HepG2 (cell line): ENCODE measurements at regions not wholly inside any gene's neighbourhood (a gene's known extent, or its start where the extent isn't known, plus 50 kb on each side); places are given as distances from the start of the nearest gene placed in this dataset.

Experiments used
- GATA4 ChIP-seq: sonication (generic); IDR thresholded peaks from 2 replicates; pipeline ENCODE4 v1.6.1; 2016; ENCODE audit warnings: antibody characterized with exemption, low read depth, borderline replicate concordance
- NONO ChIP-seq, 2 experiments: fragments of 450-650 bp in 1 of 2; sonication (generic) in 1 of 2; formaldehyde crosslinking in 1 of 2; IDR thresholded peaks in 1 of 2; conservative IDR thresholded peaks in 1 of 2; 2 replicates each; pipeline versions ENCODE4 v1.6.1 to v1.8.0; 2017 to 2022; ENCODE audit warnings: mild to moderate bottlenecking in 1 of 2, missing genetic modification reagents in 1 of 2, moderate library complexity in 1 of 2
- TBX2 ChIP-seq: sonication (generic); formaldehyde crosslinking; IDR thresholded peaks from 2 replicates; pipeline ENCODE4 v1.5.0; 2020; ENCODE audit warnings: missing genetic modification reagents, mild to moderate bottlenecking, borderline replicate concordance
- TEAD3 ChIP-seq: optimal IDR thresholded peaks from 2 replicates; pipeline ENCODE3; 2016; ENCODE audit warnings: borderline replicate concordance
- ZKSCAN1 ChIP-seq: fragments of 150-350 bp; IDR thresholded peaks from 2 replicates; pipeline ENCODE4 v1.6.1; 2014; ENCODE audit warnings: low read length
- ZNF121 ChIP-seq: sonication (generic); formaldehyde crosslinking; IDR thresholded peaks from 2 replicates; pipeline ENCODE4 v1.5.0; 2020; ENCODE audit warnings: mild to moderate bottlenecking, missing genetic modification reagents
- ZNF136 ChIP-seq: sonication (generic); formaldehyde crosslinking; IDR thresholded peaks from 2 replicates; pipeline ENCODE4 v1.8.1; 2022; ENCODE audit warnings: low read depth, mild to moderate bottlenecking, moderate library complexity, missing genetic modification reagents
- ZNF138 ChIP-seq: sonication (generic); formaldehyde crosslinking; IDR thresholded peaks from 2 replicates; pipeline ENCODE4 v1.5.0; 2020; ENCODE audit warnings: mild to moderate bottlenecking, low read depth, missing genetic modification reagents
- ZNF850 ChIP-seq: sonication (generic); formaldehyde crosslinking; conservative IDR thresholded peaks from 2 replicates; pipeline ENCODE4 v1.9.0; 2021; ENCODE audit warnings: mild to moderate bottlenecking, missing genetic modification reagents
- TF ChIP-seq, protein P1 (sequence below): sonication (generic); formaldehyde crosslinking; IDR thresholded peaks from 2 replicates; pipeline ENCODE4 v1.4.0; 2020; ENCODE audit warnings: mild to moderate bottlenecking, low read depth, missing genetic modification reagents
- TF ChIP-seq, protein P2 (sequence below): sonication (generic); formaldehyde crosslinking; IDR thresholded peaks from 2 replicates; pipeline ENCODE4 v1.4.0; 2020; ENCODE audit warnings: missing genetic modification reagents
- TF ChIP-seq, protein P3 (sequence below): IDR thresholded peaks from 2 replicates; pipeline ENCODE4 v1.6.1; 2012; ENCODE audit warnings: low read depth, low read length, improper control_type of control experiment
- TF ChIP-seq, protein P4 (sequence below): sonication (generic); formaldehyde crosslinking; IDR thresholded peaks from 2 replicates; pipeline ENCODE4 v1.5.0; 2020; ENCODE audit warnings: mild to moderate bottlenecking, missing genetic modification reagents
- TF ChIP-seq, protein P5 (sequence below): sonication (generic); formaldehyde crosslinking; IDR thresholded peaks from 2 replicates; pipeline ENCODE4 v1.4.0; 2020; ENCODE audit warnings: missing genetic modification reagents, mild to moderate bottlenecking, borderline replicate concordance
- TF ChIP-seq, protein P6 (sequence below): sonication (generic); formaldehyde crosslinking; IDR thresholded peaks from 2 replicates; pipeline ENCODE4 v1.5.1; 2020; ENCODE audit warnings: mild to moderate bottlenecking, missing genetic modification reagents, moderate library complexity

DNA sequence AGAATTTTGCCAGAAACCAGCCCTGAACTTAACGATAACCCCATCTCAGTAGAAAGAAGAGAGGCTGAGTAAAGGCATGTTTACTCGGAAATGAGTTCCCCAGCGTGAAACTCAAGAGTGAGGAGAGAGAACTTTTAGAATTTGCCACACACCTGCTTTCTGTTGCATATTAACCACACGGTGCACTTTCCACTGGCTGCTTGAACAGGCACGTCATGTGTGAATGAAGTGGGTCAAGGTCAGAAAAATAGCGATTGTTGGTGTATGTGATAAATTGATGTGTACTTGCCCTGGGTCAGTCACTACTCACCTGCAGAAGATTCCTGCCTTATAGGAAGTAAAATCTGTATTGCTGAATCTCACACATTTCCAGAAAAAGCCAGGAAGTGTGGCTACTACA lies 395.7 kb downstream of the TRIML1 start (continued):
- TF ChIP-seq, protein P1, sequence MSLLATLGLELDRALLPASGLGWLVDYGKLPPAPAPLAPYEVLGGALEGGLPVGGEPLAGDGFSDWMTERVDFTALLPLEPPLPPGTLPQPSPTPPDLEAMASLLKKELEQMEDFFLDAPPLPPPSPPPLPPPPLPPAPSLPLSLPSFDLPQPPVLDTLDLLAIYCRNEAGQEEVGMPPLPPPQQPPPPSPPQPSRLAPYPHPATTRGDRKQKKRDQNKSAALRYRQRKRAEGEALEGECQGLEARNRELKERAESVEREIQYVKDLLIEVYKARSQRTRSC (CRISPR knock-in tag), result no peak
- TF ChIP-seq, protein P2, sequence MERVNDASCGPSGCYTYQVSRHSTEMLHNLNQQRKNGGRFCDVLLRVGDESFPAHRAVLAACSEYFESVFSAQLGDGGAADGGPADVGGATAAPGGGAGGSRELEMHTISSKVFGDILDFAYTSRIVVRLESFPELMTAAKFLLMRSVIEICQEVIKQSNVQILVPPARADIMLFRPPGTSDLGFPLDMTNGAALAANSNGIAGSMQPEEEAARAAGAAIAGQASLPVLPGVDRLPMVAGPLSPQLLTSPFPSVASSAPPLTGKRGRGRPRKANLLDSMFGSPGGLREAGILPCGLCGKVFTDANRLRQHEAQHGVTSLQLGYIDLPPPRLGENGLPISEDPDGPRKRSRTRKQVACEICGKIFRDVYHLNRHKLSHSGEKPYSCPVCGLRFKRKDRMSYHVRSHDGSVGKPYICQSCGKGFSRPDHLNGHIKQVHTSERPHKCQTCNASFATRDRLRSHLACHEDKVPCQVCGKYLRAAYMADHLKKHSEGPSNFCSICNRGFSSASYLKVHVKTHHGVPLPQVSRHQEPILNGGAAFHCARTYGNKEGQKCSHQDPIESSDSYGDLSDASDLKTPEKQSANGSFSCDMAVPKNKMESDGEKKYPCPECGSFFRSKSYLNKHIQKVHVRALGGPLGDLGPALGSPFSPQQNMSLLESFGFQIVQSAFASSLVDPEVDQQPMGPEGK (CRISPR knock-in tag), result no peak
- TF ChIP-seq, protein P3, sequence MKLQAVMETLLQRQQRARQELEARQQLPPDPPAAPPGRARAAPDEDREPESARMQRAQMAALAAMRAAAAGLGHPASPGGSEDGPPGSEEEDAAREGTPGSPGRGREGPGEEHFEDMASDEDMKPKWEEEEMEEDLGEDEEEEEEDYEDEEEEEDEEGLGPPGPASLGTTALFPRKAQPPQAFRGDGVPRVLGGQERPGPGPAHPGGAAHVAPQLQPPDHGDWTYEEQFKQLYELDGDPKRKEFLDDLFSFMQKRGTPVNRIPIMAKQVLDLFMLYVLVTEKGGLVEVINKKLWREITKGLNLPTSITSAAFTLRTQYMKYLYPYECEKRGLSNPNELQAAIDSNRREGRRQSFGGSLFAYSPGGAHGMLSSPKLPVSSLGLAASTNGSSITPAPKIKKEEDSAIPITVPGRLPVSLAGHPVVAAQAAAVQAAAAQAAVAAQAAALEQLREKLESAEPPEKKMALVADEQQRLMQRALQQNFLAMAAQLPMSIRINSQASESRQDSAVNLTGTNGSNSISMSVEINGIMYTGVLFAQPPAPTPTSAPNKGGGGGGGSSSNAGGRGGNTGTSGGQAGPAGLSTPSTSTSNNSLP, result peak; percentile 60; the same call in 1 of the 2 replicates
- TF ChIP-seq TBX2 (CRISPR knock-in tag), result peak; percentile 73
- TF ChIP-seq ZNF138, result no peak
- TF ChIP-seq NONO (IDR thresholded peaks at IDR 0.05), result no peak
- TF ChIP-seq NONO (CRISPR knock-in tag; conservative IDR thresholded peaks at IDR 0.05), result no peak; the same call in 1 of the 2 replicates
- TF ChIP-seq, protein P4, sequence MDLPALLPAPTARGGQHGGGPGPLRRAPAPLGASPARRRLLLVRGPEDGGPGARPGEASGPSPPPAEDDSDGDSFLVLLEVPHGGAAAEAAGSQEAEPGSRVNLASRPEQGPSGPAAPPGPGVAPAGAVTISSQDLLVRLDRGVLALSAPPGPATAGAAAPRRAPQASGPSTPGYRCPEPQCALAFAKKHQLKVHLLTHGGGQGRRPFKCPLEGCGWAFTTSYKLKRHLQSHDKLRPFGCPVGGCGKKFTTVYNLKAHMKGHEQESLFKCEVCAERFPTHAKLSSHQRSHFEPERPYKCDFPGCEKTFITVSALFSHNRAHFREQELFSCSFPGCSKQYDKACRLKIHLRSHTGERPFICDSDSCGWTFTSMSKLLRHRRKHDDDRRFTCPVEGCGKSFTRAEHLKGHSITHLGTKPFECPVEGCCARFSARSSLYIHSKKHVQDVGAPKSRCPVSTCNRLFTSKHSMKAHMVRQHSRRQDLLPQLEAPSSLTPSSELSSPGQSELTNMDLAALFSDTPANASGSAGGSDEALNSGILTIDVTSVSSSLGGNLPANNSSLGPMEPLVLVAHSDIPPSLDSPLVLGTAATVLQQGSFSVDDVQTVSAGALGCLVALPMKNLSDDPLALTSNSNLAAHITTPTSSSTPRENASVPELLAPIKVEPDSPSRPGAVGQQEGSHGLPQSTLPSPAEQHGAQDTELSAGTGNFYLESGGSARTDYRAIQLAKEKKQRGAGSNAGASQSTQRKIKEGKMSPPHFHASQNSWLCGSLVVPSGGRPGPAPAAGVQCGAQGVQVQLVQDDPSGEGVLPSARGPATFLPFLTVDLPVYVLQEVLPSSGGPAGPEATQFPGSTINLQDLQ (CRISPR knock-in tag), result no peak
- TF ChIP-seq, protein P5, sequence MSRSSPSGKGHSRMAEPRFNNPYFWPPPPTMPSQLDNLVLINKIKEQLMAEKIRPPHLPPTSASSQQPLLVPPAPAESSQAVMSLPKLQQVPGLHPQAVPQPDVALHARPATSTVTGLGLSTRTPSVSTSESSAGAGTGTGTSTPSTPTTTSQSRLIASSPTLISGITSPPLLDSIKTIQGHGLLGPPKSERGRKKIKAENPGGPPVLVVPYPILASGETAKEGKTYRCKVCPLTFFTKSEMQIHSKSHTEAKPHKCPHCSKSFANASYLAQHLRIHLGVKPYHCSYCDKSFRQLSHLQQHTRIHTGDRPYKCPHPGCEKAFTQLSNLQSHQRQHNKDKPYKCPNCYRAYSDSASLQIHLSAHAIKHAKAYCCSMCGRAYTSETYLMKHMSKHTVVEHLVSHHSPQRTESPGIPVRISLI (CRISPR knock-in tag), result no peak
- TF ChIP-seq ZNF850, result no peak
- TF ChIP-seq ZKSCAN1, result no peak
- TF ChIP-seq ZNF121 (CRISPR knock-in tag), result no peak
- TF ChIP-seq ZNF136, result no peak
- TF ChIP-seq, protein P6, sequence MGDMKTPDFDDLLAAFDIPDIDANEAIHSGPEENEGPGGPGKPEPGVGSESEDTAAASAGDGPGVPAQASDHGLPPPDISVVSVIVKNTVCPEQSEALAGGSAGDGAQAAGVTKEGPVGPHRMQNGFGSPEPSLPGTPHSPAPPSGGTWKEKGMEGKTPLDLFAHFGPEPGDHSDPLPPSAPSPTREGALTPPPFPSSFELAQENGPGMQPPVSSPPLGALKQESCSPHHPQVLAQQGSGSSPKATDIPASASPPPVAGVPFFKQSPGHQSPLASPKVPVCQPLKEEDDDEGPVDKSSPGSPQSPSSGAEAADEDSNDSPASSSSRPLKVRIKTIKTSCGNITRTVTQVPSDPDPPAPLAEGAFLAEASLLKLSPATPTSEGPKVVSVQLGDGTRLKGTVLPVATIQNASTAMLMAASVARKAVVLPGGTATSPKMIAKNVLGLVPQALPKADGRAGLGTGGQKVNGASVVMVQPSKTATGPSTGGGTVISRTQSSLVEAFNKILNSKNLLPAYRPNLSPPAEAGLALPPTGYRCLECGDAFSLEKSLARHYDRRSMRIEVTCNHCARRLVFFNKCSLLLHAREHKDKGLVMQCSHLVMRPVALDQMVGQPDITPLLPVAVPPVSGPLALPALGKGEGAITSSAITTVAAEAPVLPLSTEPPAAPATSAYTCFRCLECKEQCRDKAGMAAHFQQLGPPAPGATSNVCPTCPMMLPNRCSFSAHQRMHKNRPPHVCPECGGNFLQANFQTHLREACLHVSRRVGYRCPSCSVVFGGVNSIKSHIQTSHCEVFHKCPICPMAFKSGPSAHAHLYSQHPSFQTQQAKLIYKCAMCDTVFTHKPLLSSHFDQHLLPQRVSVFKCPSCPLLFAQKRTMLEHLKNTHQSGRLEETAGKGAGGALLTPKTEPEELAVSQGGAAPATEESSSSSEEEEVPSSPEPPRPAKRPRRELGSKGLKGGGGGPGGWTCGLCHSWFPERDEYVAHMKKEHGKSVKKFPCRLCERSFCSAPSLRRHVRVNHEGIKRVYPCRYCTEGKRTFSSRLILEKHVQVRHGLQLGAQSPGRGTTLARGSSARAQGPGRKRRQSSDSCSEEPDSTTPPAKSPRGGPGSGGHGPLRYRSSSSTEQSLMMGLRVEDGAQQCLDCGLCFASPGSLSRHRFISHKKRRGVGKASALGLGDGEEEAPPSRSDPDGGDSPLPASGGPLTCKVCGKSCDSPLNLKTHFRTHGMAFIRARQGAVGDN (CRISPR knock-in tag), result no peak
- TF ChIP-seq GATA4, result no peak
- TF ChIP-seq TEAD3 (CRISPR knock-in tag), result peak; percentile 25
